ENCODE measurements at regions not wholly inside any gene's neighbourhood (a gene's known extent, or its start where the extent isn't known, plus 50 kb on each side); places are given as distances from the start of the nearest gene placed in this dataset.

GRCh38 chr21:43303275-43304178, 123.4 kb downstream of the SIK1 start:
- H3K4me3 ChIP-seq (replicated peaks in 1 of 2; ENCODE audit: low read depth in 2 of 2, low read length in 2 of 2): no peak overlapping the region
- no peak for TF ChIP-seq CTCF (IDR thresholded peaks at IDR 0.05; ENCODE audit: low read depth, low read length)
- no peak for DNase-seq (ENCODE audit: low read depth in 2 of 2)

- no peak overlapping the region for H3K4me3 ChIP-seq (replicated peaks in 1 of 2; ENCODE audit: low read depth in 2 of 2, low read length in 2 of 2)
- no peak for TF ChIP-seq CTCF (IDR thresholded peaks at IDR 0.05; ENCODE audit: low read depth, low read length)
- DNase-seq (ENCODE audit: low read depth in 2 of 2): no peak
These were observed 124.2 kb downstream of the SIK1 start for GRCh38 chr21:43302769-43303168.

GRCh38 chr21:43302062-43302700, 124.8 kb downstream of the SIK1 start:
- DNase-seq (ENCODE audit: low read depth in 2 of 2): no peak
- H3K4me3 ChIP-seq (replicated peaks in 1 of 2; ENCODE audit: low read depth in 2 of 2, low read length in 2 of 2): no peak overlapping the region
- TF ChIP-seq CTCF (IDR thresholded peaks at IDR 0.05; ENCODE audit: low read depth, low read length): no peak

DNA sequence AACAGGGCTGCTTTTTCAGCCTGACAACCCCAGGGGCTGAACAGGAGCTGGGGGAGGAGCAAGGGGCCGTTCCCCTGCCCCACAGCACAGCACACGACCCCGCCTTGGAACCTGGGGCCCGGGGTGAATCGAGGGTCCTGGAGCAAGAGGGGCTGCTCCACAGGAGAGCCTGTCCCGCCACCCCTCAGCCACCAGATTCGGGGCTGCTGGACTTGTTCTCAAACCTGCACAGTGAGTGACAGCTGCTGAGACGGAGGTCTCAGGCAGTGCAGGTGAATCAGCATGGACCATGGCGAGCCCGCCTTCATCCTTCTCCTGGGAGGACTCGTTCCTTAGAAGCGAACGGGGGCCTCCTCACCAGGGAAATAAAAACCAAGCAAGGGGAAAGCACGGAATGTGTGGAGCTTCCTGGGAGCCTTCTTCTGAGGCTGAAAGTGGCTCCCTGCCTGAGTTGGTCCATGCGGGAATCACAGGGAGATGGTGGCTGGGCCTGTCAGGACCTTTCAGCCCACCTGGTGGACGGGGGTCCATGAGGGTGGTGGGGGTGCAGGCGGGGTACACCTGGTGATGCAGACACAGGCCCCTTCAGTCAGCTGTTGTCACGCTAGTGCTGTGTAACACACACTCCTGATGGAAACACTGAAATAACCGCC, 125.4 kb downstream of the SIK1 start:
- no peak overlapping the region for H3K4me3 ChIP-seq (replicated peaks in 1 of 2; ENCODE audit: low read depth in 2 of 2, low read length in 2 of 2)

GRCh38 chr21:43300496-43301408, 126.2 kb downstream of the SIK1 start:
- no peak overlapping the region for H3K4me3 ChIP-seq (replicated peaks in 1 of 2; ENCODE audit: low read depth in 2 of 2, low read length in 2 of 2)
- DNase-seq (ENCODE audit: low read depth in 2 of 2): peak; percentile 49 to 52
- no peak for TF ChIP-seq CTCF (IDR thresholded peaks at IDR 0.05; ENCODE audit: low read depth, low read length)

More for the DNA sequence above, 125.4 kb downstream of the SIK1 start:
- no peak for TF ChIP-seq CTCF (IDR thresholded peaks at IDR 0.05; ENCODE audit: low read depth, low read length)
- no peak for DNase-seq (ENCODE audit: low read depth in 2 of 2)
